ENCODE measurements at regions not wholly inside any gene's neighbourhood (a gene's known extent, or its start where the extent isn't known, plus 50 kb on each side); places are given as distances from the start of the nearest gene placed in this dataset.

GRCh38 chr10:44697116-44697515, 214.0 kb upstream of the TMEM72 start:
- TF ChIP-seq, protein P1, sequence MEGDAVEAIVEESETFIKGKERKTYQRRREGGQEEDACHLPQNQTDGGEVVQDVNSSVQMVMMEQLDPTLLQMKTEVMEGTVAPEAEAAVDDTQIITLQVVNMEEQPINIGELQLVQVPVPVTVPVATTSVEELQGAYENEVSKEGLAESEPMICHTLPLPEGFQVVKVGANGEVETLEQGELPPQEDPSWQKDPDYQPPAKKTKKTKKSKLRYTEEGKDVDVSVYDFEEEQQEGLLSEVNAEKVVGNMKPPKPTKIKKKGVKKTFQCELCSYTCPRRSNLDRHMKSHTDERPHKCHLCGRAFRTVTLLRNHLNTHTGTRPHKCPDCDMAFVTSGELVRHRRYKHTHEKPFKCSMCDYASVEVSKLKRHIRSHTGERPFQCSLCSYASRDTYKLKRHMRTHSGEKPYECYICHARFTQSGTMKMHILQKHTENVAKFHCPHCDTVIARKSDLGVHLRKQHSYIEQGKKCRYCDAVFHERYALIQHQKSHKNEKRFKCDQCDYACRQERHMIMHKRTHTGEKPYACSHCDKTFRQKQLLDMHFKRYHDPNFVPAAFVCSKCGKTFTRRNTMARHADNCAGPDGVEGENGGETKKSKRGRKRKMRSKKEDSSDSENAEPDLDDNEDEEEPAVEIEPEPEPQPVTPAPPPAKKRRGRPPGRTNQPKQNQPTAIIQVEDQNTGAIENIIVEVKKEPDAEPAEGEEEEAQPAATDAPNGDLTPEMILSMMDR (IDR thresholded peaks at IDR 0.05; ENCODE audit: poor library complexity) = no peak
- no peak for TF ChIP-seq EZH2 (IDR thresholded peaks at IDR 0.05; ENCODE audit: borderline replicate concordance)
- no peak for TF ChIP-seq EZH2phosphoT487 (IDR thresholded peaks at IDR 0.05; ENCODE audit: low read depth, severe bottlenecking, unreplicated experiment)

Measured in hepatocyte (in vitro differentiated cells).